ENCODE measurements at regions not wholly inside any gene's neighbourhood (a gene's known extent, or its start where the extent isn't known, plus 50 kb on each side); places are given as distances from the start of the nearest gene placed in this dataset.
A peak's percentile ranks its signal among the peaks of the same experiment; 100 is the strongest.

GRCh38 chr7:32167815-32168214 lies 97.6 kb upstream of the PDE1C start:
- H3K9me2 ChIP-seq (ENCODE audit: insufficient read depth): no peaks in the 10 kb centered on the region
- TF ChIP-seq EZH2phosphoT487 (IDR thresholded peaks at IDR 0.05; ENCODE audit: insufficient read depth, low read depth) (no peak), EZH2 (IDR thresholded peaks at IDR 0.05; ENCODE audit: insufficient read depth, poor library complexity, severe bottlenecking) (no peak)
- in situ Hi-C loops (cut with MboI): no loop called here
- peaks cover 16% of the 10 kb centered on the region for H3F3A ChIP-seq (ENCODE audit: insufficient read depth)
- no peaks in the 10 kb centered on the region for H3K36me3 ChIP-seq (ENCODE audit: low read depth)
- H3K27me3 ChIP-seq (replicated peaks; ENCODE audit: insufficient read depth): no peaks in the 10 kb centered on the region
- H4K20me1 ChIP-seq (ENCODE audit: insufficient read depth): no peaks in the 10 kb centered on the region
- H3K4me1 ChIP-seq (ENCODE audit: insufficient read depth): peaks cover 25% of the 10 kb centered on the region
- H3K4me2 ChIP-seq (ENCODE audit: unreplicated experiment): no peak overlapping the region
- H3K9ac ChIP-seq: no peak overlapping the region
- H3K27ac ChIP-seq: no peak overlapping the region
- no peak overlapping the region for H3K4me3 ChIP-seq
- DNase-seq: no peak
- no peaks in the 10 kb centered on the region for H3K9me3 ChIP-seq (ENCODE audit: low read depth)
- no peaks in the 10 kb centered on the region for H3K79me2 ChIP-seq (ENCODE audit: insufficient read depth)
- H2AFZ ChIP-seq: no peak overlapping the region

- no peak overlapping the region for H3K9ac ChIP-seq
- in situ Hi-C loops (cut with MboI): no loop called here
- peaks cover 22% of the 10 kb centered on the region for H3F3A ChIP-seq (ENCODE audit: insufficient read depth)
- no peak overlapping the region for H3K27ac ChIP-seq
- TF ChIP-seq EZH2 (IDR thresholded peaks at IDR 0.05; ENCODE audit: insufficient read depth, poor library complexity, severe bottlenecking) (no peak), EZH2phosphoT487 (IDR thresholded peaks at IDR 0.05; ENCODE audit: insufficient read depth, low read depth) (no peak)
- H4K20me1 ChIP-seq (ENCODE audit: insufficient read depth): no peaks in the 10 kb centered on the region
- H3K79me2 ChIP-seq (ENCODE audit: insufficient read depth): no peaks in the 10 kb centered on the region
- no peaks in the 10 kb centered on the region for H3K9me3 ChIP-seq (ENCODE audit: low read depth)
- peaks cover 31% of the 10 kb centered on the region for H3K4me1 ChIP-seq (ENCODE audit: insufficient read depth)
- H2AFZ ChIP-seq: no peak overlapping the region
- H3K9me2 ChIP-seq (ENCODE audit: insufficient read depth): no peaks in the 10 kb centered on the region
- no peak overlapping the region for H3K4me2 ChIP-seq (ENCODE audit: unreplicated experiment)
- peak; percentile 31 for DNase-seq
- no peak overlapping the region for H3K4me3 ChIP-seq
- H3K27me3 ChIP-seq (replicated peaks; ENCODE audit: insufficient read depth): no peaks in the 10 kb centered on the region
- 34 to 38% methylated on average over 2 of the region's 2 CpGs for WGBS, 2 experiments (ENCODE audit: low coverage in 1 of 2, low lambda C conversion rate in 2 of 2, missing lambda C conversion rate in 2 of 2)
- no peaks in the 10 kb centered on the region for H3K36me3 ChIP-seq (ENCODE audit: low read depth)
Observed at GRCh38 chr7:32167256-32167655, 97.0 kb upstream of the PDE1C start.

- peak overlapping the region; percentile 54 for H3K4me2 ChIP-seq (ENCODE audit: unreplicated experiment)
- H3K9ac ChIP-seq: peak overlapping the region; percentile 67; the same call in 1 of the 2 replicates
- peak; percentile 84 for DNase-seq
Observed at GRCh38 chr7:32164341-32164996, 94.3 kb upstream of the PDE1C start.

GRCh38 chr7:32163896-32164295 lies 93.7 kb upstream of the PDE1C start:
- no peaks in the 10 kb centered on the region for H3K27me3 ChIP-seq (replicated peaks; ENCODE audit: insufficient read depth)
- H3K9me2 ChIP-seq (ENCODE audit: insufficient read depth): no peaks in the 10 kb centered on the region
- peak overlapping the region; percentile 67 for H3K9ac ChIP-seq
- in situ Hi-C loops (cut with MboI): no loop called here
- H3K27ac ChIP-seq: peak overlapping the region; percentile 95
- H3F3A ChIP-seq (ENCODE audit: insufficient read depth): peaks cover 35% of the 10 kb centered on the region
- H3K36me3 ChIP-seq (ENCODE audit: low read depth): no peaks in the 10 kb centered on the region
- no peaks in the 10 kb centered on the region for H3K79me2 ChIP-seq (ENCODE audit: insufficient read depth)
- H3K4me1 ChIP-seq (ENCODE audit: insufficient read depth): peaks cover 57% of the 10 kb centered on the region
- H4K20me1 ChIP-seq (ENCODE audit: insufficient read depth): no peaks in the 10 kb centered on the region
- peak; percentile 57 for DNase-seq
- no peak for TF ChIP-seq EZH2 (IDR thresholded peaks at IDR 0.05; ENCODE audit: insufficient read depth, poor library complexity, severe bottlenecking)
- no peak for TF ChIP-seq EZH2phosphoT487 (IDR thresholded peaks at IDR 0.05; ENCODE audit: insufficient read depth, low read depth)
- H3K4me3 ChIP-seq: no peak overlapping the region
- H3K4me2 ChIP-seq (ENCODE audit: unreplicated experiment): peak overlapping the region; percentile 54
- no peak overlapping the region for H2AFZ ChIP-seq
- no peaks in the 10 kb centered on the region for H3K9me3 ChIP-seq (ENCODE audit: low read depth)

More at GRCh38 chr7:32164341-32164996, 94.3 kb upstream of the PDE1C start:
- WGBS, 2 experiments (ENCODE audit: low coverage in 1 of 2, low lambda C conversion rate in 2 of 2, missing lambda C conversion rate in 2 of 2): 30 to 55% methylated on average over 1 of the region's 1 CpG
- H3K4me1 ChIP-seq (ENCODE audit: insufficient read depth): peaks cover 53% of the 10 kb centered on the region
- H3K27me3 ChIP-seq (replicated peaks; ENCODE audit: insufficient read depth): no peaks in the 10 kb centered on the region
- no peak for TF ChIP-seq EZH2phosphoT487 (IDR thresholded peaks at IDR 0.05; ENCODE audit: insufficient read depth, low read depth)
- TF ChIP-seq EZH2 (IDR thresholded peaks at IDR 0.05; ENCODE audit: insufficient read depth, poor library complexity, severe bottlenecking): no peak
- H4K20me1 ChIP-seq (ENCODE audit: insufficient read depth): no peaks in the 10 kb centered on the region
- H3K27ac ChIP-seq: peak overlapping the region; percentile 95
- in situ Hi-C loops (cut with MboI): no loop called here
- peak overlapping the region; percentile 36; the same call in 1 of the 2 replicates for H2AFZ ChIP-seq
- H3K9me2 ChIP-seq (ENCODE audit: insufficient read depth): no peaks in the 10 kb centered on the region
- H3K79me2 ChIP-seq (ENCODE audit: insufficient read depth): no peaks in the 10 kb centered on the region
- H3K4me3 ChIP-seq: no peak overlapping the region
- H3F3A ChIP-seq (ENCODE audit: insufficient read depth): peaks cover 35% of the 10 kb centered on the region
- H3K36me3 ChIP-seq (ENCODE audit: low read depth): no peaks in the 10 kb centered on the region
- H3K9me3 ChIP-seq (ENCODE audit: low read depth): no peaks in the 10 kb centered on the region
